ENCODE measurements at regions not wholly inside any gene's neighbourhood (a gene's known extent, or its start where the extent isn't known, plus 50 kb on each side); places are given as distances from the start of the nearest gene placed in this dataset.

DNA sequence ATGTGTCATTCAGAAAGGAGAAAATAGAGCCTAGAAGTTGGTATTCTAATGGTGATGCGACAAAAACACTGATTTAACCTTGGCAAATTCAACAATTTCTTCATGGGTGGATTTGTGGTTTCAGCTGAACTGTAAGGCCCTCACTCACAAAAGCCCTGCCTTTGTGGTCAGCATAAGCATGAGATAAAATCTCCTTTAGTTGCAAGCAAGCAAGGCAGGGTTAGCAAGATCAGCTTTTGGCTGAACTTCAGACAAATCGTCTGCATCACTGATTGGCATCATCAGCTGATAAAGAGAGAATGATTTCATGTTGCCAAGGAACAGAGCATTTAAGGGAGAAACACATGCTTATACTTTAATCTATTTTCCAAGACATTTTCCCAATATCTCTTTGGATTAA, 2582.2 kb downstream of the PCDH7 start:
- Histone ChIP-seq H3K36me3 (no peaks in the 10 kb centered on the region), H3F3A (ENCODE audit: low read depth) (no peaks in the 10 kb centered on the region), H2AFZ (replicated peaks) (no peak overlapping the region), H3K4me1 (peaks cover 2% of the 10 kb centered on the region), H3K4me2 (no peak overlapping the region), H3K27me3 (no peaks in the 10 kb centered on the region), H4K20me1 (ENCODE audit: low read depth) (no peaks in the 10 kb centered on the region), H3K9ac (no peak overlapping the region), H3K79me2 (ENCODE audit: low read depth) (no peaks in the 10 kb centered on the region), H3K4me3 (no peak overlapping the region), H3K27ac (no peak overlapping the region), H3K9me3 (ENCODE audit: low read depth) (no peaks in the 10 kb centered on the region)
- H3K27ac Mint-ChIP-seq = no peak overlapping the region
- DNase-seq (ENCODE audit: low spot score) = no peak
- no peak overlapping the region for H3K4me3 Mint-ChIP-seq
- TF ChIP-seq, protein P1, sequence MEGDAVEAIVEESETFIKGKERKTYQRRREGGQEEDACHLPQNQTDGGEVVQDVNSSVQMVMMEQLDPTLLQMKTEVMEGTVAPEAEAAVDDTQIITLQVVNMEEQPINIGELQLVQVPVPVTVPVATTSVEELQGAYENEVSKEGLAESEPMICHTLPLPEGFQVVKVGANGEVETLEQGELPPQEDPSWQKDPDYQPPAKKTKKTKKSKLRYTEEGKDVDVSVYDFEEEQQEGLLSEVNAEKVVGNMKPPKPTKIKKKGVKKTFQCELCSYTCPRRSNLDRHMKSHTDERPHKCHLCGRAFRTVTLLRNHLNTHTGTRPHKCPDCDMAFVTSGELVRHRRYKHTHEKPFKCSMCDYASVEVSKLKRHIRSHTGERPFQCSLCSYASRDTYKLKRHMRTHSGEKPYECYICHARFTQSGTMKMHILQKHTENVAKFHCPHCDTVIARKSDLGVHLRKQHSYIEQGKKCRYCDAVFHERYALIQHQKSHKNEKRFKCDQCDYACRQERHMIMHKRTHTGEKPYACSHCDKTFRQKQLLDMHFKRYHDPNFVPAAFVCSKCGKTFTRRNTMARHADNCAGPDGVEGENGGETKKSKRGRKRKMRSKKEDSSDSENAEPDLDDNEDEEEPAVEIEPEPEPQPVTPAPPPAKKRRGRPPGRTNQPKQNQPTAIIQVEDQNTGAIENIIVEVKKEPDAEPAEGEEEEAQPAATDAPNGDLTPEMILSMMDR (IDR thresholded peaks at IDR 0.05) = no peak
- no peak for TF ChIP-seq EZH2 (IDR thresholded peaks at IDR 0.05)
- TF ChIP-seq EZH2phosphoT487 (IDR thresholded peaks at IDR 0.05) = no peak
- peaks cover under 1% of the 10 kb centered on the region for H3K4me1 Mint-ChIP-seq
- H3K9me3 Mint-ChIP-seq = no peaks in the 10 kb centered on the region
- H3K27me3 Mint-ChIP-seq (ENCODE audit: insufficient read depth, low read depth) = no peaks in the 10 kb centered on the region
- H3K36me3 Mint-ChIP-seq = no peaks in the 10 kb centered on the region

DNA sequence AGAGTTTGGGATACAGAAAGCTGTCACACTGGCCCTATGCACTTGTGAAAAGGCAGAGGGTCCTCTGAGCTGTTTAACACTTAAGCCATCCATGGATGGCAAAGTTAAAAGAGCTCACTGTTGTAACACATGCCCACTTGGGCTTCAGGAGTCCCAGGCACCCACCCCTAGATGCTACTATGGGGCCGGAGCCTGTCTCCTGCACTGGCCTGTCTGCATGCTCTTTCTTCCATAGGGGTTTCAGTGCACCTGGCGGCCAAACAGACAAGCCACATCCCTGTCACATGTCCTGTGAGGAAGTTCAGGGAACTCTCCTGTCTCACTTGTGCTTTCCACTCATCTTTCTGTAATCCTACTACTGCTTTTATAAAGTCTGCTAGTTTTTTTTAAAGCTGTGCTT, 2586.0 kb downstream of the PCDH7 start:
- Histone ChIP-seq H3K79me2 (ENCODE audit: low read depth) (no peaks in the 10 kb centered on the region), H3K36me3 (no peaks in the 10 kb centered on the region), H3K4me1 (no peaks in the 10 kb centered on the region), H3K27ac (no peak overlapping the region), H3K4me3 (no peak overlapping the region), H3K9me3 (ENCODE audit: low read depth) (no peaks in the 10 kb centered on the region), H3F3A (ENCODE audit: low read depth) (no peaks in the 10 kb centered on the region), H4K20me1 (ENCODE audit: low read depth) (no peaks in the 10 kb centered on the region), H3K4me2 (no peak overlapping the region), H2AFZ (replicated peaks) (no peak overlapping the region), H3K27me3 (no peaks in the 10 kb centered on the region), H3K9ac (no peak overlapping the region)
- no peak for TF ChIP-seq EZH2phosphoT487 (IDR thresholded peaks at IDR 0.05)
- TF ChIP-seq, protein P1 (IDR thresholded peaks at IDR 0.05) = no peak
- no peak for TF ChIP-seq EZH2 (IDR thresholded peaks at IDR 0.05)
- H3K36me3 Mint-ChIP-seq = no peaks in the 10 kb centered on the region
- H3K9me3 Mint-ChIP-seq = no peaks in the 10 kb centered on the region
- no peaks in the 10 kb centered on the region for H3K27me3 Mint-ChIP-seq (ENCODE audit: insufficient read depth, low read depth)
- H3K27ac Mint-ChIP-seq = no peak overlapping the region
- H3K4me3 Mint-ChIP-seq = no peak overlapping the region
- no peak for DNase-seq (ENCODE audit: low spot score)
- H3K4me1 Mint-ChIP-seq = no peaks in the 10 kb centered on the region

DNA sequence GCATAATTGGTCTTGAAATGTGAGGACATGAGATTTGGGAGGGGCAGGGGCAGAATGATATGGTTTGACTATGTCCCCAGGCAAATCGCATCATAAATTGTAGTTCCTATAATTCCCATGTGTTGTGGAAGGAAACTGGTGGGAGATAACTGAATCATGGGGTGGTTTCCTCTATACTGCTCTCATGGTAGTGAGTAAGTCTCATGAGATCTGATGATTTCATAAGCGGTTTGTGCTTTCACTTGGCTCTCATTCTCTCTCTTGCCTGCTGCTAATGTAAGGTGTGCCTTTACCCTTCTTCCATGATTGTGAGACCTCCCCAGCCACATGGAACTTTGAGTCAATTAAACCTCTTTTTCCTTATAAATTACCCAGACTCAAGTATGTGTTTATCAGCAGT, 2595.9 kb downstream of the PCDH7 start:
- TF ChIP-seq, protein P1 (IDR thresholded peaks at IDR 0.05) = no peak
- TF ChIP-seq EZH2 (IDR thresholded peaks at IDR 0.05) (no peak), EZH2phosphoT487 (IDR thresholded peaks at IDR 0.05) (no peak)
- Mint-ChIP-seq H3K27me3 (ENCODE audit: insufficient read depth, low read depth) (no peaks in the 10 kb centered on the region), H3K4me3 (no peak overlapping the region), H3K9me3 (peaks cover 12% of the 10 kb centered on the region), H3K36me3 (no peaks in the 10 kb centered on the region), H3K4me1 (no peaks in the 10 kb centered on the region), H3K27ac (no peak overlapping the region)
- H3K4me2 ChIP-seq = no peak overlapping the region
- no peaks in the 10 kb centered on the region for H3K9me3 ChIP-seq (ENCODE audit: low read depth)
- H3K79me2 ChIP-seq (ENCODE audit: low read depth) = no peaks in the 10 kb centered on the region
- no peaks in the 10 kb centered on the region for H3F3A ChIP-seq (ENCODE audit: low read depth)
- H3K4me1 ChIP-seq = no peaks in the 10 kb centered on the region
- H2AFZ ChIP-seq (replicated peaks) = no peak overlapping the region
- H3K27me3 ChIP-seq = no peaks in the 10 kb centered on the region
- H3K9ac ChIP-seq = no peak overlapping the region
- no peak overlapping the region for H3K4me3 ChIP-seq
- H4K20me1 ChIP-seq (ENCODE audit: low read depth) = no peaks in the 10 kb centered on the region
- H3K36me3 ChIP-seq = no peaks in the 10 kb centered on the region
- H3K27ac ChIP-seq = no peak overlapping the region
- DNase-seq (ENCODE audit: low spot score) = no peak

GRCh38 chr4:33316578-33316977, 2596.4 kb downstream of the PCDH7 start:
- H3K4me3 Mint-ChIP-seq = no peak overlapping the region
- H3K9ac ChIP-seq = no peak overlapping the region
- H3K9me3 Mint-ChIP-seq = peaks cover 12% of the 10 kb centered on the region
- H2AFZ ChIP-seq (replicated peaks) = no peak overlapping the region
- H3K4me2 ChIP-seq = no peak overlapping the region
- no peaks in the 10 kb centered on the region for H3K4me1 Mint-ChIP-seq
- TF ChIP-seq, protein P1 (IDR thresholded peaks at IDR 0.05) = no peak
- no peak for TF ChIP-seq EZH2phosphoT487 (IDR thresholded peaks at IDR 0.05)
- TF ChIP-seq EZH2 (IDR thresholded peaks at IDR 0.05) = no peak
- H3K36me3 Mint-ChIP-seq = no peaks in the 10 kb centered on the region
- no peak overlapping the region for H3K4me3 ChIP-seq
- no peaks in the 10 kb centered on the region for H3K27me3 Mint-ChIP-seq (ENCODE audit: insufficient read depth, low read depth)
- no peaks in the 10 kb centered on the region for H3K9me3 ChIP-seq (ENCODE audit: low read depth)
- H3K27ac Mint-ChIP-seq = no peak overlapping the region
- H3K79me2 ChIP-seq (ENCODE audit: low read depth) = no peaks in the 10 kb centered on the region
- no peaks in the 10 kb centered on the region for H3K4me1 ChIP-seq
- H4K20me1 ChIP-seq (ENCODE audit: low read depth) = no peaks in the 10 kb centered on the region
- no peaks in the 10 kb centered on the region for H3K27me3 ChIP-seq
- no peaks in the 10 kb centered on the region for H3F3A ChIP-seq (ENCODE audit: low read depth)
- no peaks in the 10 kb centered on the region for H3K36me3 ChIP-seq
- DNase-seq (ENCODE audit: low spot score) = no peak
- no peak overlapping the region for H3K27ac ChIP-seq

All from neural progenitor cell (in vitro differentiated cells).